GM19467 (cell line): ENCODE measurements at regions not wholly inside any gene's neighbourhood (a gene's known extent, or its start where the extent isn't known, plus 50 kb on each side); places are given as distances from the start of the nearest gene placed in this dataset.

Experiments used
- ATAC-seq: cut with Tn5 transposase; IDR thresholded peaks from one replicate; pipeline ENCODE4 v1.9.1; 2021; ENCODE audit warnings: mild to moderate bottlenecking, moderate library complexity; ENCODE audit not compliant: unreplicated experiment

DNA sequence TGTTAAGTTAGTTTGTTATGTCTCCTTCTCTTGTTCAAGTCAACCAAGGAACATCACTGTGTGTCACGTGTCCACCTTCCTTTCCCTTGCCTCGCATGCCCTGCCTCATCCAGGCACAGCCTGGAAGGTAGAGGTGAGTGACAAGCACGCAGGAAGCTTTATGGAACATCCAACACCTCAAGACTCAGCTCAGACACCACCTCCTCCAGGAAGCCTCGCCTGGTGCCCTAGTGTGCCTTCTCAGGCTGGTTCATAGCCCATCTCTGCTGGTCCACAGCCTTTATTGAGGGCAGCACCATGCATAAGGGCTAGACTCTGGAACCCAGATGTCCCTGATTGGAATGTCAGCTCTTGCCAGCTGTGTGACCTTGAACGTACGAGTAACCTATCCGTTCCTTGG is 224.3 kb downstream of the ANKRD60 start:
- no peak for ATAC-seq

DNA sequence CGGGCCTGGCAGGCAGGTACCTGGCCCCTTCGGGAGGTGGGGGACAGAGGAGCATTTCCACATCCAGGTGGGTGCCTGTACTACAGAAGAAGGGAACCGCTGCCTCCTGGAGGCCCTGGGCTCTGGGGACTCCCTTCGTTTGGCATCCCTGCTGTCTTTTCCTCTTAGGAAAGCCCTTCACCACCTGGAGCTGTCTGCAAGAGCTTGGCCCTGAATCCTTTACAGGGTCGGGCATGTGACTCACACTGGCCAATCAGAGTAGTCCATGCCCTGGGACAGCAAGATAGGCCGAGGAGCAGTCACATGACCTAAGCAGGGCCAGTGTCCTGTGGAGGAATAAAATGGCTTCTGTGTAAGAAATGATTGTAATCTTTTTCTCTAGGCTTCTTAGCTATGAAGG is 224.9 kb downstream of the ANKRD60 start:
- ATAC-seq = no peak

DNA sequence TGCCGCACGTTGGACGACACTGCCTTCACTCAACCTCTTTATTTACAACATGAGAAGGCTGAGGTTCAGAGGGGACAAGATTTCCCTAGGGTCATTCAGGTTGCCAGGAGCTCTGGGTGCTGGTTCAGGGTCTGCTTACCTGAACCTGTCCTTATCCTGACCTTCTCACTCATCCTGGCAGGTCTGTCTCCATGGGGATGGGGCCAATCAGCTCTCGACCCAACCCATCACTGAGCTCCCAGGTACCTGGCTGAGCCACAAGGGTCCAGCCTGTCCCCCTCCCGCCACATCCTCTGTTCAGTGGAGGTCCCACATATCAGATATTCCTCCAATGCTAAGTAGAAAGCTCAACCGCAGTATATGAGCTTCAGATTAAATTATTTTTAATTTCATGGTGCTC is 225.6 kb downstream of the ANKRD60 start:
- no peak for ATAC-seq

DNA sequence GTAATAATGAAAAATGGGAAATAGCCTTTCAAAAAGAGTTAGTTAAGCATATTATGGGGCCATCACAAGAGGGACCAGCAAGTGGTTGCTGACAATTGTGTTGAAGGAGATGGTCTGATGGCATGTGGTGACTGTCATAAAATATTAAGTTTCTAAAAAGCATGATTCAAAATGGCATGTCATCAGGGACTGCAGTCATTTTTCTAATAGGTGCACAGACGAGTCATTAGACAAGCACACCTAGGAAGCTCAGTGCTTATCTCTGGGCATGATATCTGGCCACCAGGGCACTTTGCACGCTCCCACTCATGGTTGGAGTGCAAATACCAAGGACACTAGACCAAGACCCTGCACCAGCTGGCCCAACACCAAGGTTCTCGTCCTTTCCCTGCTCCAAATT is 226.5 kb downstream of the ANKRD60 start:
- no peak for ATAC-seq

DNA sequence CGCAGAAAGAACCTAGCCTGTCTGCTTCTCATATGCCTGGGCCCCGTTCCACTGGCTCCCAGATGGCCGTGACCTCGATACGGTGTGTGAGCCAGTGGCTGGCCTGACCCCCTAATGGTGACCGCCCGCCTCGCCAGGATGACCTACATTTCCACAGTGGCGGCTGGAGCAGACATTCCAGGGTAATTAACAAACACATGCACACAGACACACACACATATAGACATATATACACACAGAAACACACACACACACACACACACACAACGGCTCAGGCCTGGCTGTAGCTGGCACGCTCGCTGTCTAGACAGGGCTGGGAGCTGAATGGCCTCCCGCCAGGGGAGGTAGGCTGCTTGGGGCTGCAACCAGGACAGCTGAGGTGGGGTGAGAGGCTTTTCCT is 227.1 kb downstream of the ANKRD60 start:
- no peak for ATAC-seq

DNA sequence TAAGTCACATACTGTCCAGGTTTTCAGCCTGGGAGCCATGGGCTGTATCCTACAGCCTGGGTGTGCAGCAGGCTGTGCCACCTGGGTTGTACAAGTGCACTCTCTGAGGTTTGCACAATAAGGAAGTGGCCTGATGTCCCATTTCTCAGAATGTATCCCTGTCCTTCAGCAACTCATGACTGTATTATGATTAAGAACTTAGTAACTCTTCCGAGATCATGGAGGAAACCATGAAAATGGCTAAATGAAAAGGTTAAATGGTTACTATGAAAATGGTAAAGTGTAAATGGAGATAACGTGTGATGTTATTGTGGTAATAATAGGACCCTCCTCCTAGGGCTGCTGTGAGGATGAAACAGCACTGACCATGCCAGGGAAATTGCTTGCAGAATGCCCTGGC is 227.6 kb downstream of the ANKRD60 start:
- ATAC-seq = no peak

DNA sequence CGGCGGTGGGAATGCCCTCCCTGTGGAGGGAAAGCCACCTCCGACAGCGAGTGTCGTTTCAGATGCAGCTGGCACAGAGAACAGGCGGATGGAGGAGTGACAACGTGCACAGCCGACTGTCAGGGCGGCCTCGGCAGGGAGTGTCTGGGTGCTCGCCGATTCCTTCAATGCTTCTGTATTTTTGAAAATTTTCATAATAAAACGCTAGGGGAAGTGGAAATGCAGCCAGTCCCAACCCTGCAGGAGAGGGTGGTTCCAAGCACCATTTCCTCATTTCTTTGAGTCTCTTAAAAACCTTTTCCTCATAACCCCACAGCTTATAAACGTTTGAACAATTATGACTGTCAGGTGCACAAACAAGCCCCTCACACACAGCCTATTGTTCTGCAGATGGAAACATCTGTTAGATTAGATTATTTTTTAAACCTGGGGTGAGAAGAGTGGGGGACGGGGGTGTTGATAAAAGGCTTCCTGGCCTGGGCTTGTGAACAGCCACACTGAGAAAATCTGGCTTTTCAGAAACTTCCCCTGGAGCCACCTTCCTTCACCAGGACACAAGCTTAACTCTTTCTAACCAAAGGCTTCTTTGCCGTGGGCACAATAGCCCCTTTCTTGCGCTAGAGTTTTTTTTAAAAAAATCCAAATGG is 228.9 kb downstream of the ANKRD60 start:
- ATAC-seq = no peak

DNA sequence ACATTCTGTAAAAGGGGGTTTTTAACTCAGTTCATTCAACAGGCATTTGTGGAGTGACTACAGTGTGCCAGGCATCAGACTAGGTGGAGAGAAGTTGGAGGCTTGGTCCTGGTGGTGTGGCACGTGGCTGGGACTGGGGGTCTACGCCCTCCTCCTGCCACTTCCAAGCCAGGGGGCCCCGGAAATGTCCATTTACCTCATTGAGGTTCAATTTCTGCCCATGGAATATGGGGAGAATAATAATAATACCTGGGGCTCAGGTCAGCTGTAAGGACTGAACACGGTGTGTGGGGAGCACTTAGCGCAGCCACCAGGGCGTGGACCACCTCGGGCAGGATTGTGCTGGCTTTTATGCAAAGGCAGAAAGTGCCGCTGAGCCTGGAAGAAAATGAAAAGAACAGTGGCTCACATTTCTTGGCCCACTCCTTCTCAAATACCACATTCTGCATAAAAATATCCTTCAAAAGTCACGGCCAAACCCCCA is 229.4 kb downstream of the ANKRD60 start:
- no peak for ATAC-seq

DNA sequence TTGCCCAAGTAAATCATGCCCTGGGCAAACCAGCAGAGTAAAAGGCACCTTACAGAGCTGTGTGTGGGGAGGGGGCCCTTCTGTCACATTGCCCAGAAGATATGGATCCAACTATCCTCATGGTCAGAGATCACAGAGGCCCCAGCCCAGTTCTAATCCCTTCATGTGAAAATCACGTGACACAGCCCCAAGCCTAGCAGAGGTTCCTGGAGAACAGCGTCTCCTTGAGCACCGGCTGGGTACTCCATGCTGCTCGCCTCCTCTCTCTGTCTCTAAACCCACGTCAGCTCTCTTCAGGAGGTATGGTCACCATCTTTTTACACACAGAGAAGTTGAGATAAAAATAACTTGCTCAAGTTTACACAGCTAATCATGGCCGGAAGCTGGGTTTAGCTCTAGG is 230.2 kb downstream of the ANKRD60 start:
- no peak for ATAC-seq

DNA sequence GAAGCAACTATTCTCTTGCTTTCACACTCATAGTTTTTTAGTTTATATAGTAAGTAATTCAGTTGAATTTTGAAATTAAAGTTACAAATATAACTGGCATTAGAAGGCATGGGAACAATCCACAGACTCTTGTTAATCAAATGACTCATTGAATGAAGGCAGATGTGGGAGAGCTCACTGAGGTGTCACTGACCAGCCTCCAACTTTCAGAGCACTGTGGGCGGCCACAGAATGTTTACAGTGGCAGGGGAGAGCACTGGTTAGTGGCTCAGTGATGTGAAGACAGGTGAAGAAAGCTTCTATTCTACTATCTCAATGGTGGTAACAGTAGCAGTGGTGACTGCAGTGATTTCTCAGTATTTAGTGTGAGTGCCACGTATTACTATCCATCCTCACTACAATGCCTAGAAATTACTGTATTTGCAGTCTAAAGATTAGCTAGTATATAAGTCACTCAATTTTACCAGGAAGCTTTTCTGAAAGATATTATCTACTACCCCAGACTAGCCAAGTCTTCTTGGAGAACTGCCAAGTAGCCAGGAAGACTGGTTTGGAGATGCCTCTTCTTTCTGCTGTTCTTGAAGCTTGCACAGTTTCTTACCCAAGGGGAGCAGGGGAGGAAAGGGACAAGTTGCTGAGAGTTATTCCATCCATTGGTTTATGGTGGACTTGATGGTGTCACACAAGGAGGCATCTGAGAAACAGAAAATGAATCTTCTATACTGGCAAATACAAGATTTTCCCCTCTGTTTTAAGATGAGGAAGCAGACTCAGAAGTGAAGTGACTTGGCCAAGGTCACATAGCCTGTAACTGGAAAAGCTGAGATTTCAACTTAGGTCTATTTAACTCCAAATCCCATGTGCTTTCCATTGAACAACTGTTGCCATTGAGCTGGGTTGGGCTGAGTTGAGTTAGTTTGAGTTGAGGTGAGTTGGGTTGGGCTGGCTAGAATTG is 231.2 kb downstream of the ANKRD60 start:
- no peak for ATAC-seq

DNA sequence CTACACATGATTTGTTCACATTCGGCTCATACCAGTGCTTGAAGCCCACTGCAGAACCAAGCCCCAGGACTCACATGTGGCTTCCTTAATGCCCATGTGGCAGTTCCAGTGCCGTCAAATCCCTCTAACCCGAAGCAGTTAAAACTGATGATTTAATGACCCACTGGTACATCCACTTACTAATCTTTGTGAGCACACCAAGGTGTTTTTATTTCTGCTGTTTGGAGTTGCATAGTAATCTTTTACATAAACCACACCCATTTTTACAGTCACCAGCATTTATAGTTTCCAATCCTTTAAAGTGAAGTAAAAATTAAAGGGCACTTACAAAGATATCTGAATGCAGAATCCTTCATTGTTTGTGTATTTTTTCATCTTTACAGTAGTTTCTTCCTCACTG is 232.0 kb downstream of the ANKRD60 start:
- ATAC-seq = no peak

DNA sequence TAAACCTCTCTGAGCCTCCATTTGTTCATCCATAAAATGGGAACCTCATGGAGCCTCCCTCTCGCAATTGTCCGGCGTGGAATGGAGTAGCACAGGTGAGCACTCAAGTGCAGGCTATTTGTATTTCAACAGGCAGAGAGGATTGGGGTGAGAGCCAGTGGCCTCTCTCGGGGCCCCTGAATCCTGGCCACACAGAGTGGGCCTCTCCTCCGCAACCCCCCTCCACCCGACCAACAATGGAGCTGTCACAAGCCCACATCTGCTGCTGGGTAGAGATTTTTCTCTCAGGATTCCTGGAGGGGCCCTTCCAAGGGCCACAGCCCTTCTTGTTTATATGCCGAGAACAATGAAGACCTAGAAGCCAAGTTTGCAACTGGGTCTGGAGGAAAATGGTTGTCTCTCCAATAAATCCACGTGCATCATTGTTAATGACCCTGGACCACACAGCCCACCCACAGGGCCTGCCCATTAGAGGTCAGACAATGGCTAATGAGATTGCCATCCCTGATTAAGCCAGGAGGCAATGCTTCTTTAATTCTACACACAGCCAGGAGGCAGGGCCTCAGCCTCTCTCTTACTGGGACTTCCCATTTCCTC is 233.0 kb downstream of the ANKRD60 start:
- no peak for ATAC-seq

DNA sequence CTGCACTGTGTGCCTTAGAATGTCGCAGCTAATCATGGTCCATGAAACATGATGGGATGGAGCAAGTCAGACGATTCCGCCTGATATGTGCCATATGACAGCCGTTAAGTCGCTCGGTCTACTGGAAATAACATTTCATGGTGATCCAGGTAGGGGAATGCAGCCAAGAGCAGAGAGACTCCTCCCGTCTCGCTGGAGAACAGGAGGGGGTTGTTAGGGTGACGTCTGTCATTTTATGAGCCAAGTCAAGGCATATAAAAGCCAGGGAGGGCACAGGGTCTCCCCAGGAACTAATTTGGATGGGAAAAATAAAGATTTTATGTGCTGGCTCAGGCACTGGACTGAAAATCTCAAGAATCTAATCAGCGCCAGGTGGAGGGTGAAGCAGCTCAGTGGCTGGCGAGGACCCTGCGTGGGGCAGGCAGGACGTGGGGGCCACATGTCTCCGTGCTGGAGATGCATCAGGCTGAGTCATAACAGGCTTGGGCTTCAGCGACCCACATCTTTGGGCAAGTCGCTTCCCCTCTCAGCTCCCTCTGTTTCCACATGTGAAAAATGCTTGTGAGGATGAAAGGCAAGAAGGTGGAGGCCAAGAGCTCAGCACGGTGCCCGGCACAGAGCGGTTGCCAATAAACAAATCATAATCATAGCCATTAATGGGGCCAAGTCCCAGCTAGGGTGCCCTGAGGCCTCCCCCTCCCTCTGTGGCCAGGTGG is 234.6 kb downstream of the ANKRD60 start:
- ATAC-seq = no peak

DNA sequence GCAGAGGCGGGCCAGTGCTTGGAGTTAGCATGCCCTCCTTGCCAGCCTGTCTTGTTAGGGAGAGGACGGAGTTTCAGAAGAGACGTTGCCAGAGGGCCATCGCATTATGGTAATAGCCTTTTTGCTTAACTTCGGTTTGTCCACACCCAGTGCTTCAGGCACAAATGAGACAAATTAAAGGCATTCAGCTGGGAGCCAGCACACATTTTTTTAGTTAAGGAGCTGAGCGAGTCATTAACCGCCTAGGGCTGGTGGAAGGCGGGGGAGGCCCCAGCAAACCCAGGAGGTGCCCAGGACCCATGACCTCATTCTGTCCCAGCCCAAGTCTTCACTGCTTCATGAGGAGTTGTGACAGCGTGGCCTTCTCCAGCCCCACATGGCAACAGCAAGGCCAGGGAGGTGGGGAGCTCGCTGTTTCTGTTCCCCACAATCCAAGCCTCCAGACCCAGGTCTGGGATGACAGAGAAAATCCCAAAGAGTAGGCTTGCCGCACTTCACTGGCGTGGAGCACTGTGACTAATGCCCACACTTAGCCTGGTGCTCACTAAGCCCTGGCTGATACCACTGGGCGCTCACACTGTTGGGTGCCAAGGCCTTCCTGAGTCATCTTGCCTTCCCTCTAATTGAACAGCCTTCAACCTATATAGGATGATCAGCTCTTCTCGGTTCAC is 237.1 kb downstream of the ANKRD60 start:
- no peak for ATAC-seq

DNA sequence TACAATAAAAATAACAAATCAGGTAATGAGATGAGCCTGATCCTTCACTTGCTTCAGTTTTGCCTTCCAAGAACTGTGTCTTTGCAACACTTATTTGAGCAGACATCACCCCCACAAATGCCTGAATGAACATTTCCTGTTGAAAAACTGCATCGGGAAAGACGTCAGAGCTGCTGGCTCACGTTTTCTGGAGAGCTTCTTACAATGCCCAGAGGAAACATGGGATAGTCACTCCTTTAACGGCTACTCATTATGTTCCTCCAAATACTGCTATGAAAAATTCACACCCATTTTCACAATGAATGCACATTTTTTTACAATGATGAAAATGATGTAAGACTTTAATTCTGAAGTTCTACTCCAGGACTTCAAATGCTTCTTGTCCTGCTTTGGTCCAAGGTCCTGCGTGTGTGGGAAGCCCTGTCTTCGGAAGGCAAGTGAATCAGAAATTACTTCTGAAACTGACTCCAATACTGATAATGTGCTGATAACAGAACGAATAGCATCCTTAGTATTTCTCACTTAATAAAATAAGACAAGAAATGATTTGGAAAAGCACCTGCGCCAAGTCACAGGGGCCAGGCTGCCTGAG is 238.0 kb downstream of the ANKRD60 start:
- ATAC-seq = no peak

DNA sequence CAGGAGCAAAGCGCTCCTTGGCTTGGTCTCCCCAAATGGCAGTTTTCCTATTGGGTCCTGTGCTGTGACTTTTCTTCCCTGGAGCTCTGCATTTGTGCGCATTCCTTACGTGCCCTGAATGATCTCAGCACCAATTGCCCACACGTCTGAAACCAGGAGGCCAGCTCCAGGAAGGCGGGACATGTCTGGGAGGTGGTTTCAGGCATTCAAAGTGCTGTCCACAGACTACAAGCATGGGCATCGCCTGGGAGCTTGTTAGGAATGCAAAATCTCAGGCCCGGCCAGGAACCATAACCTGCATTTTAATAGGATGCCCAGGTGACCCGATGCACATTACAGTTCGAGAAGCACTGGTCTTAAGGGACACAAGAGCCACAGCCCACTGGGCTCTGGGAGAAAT is 239.6 kb downstream of the ANKRD60 start:
- no peak for ATAC-seq

DNA sequence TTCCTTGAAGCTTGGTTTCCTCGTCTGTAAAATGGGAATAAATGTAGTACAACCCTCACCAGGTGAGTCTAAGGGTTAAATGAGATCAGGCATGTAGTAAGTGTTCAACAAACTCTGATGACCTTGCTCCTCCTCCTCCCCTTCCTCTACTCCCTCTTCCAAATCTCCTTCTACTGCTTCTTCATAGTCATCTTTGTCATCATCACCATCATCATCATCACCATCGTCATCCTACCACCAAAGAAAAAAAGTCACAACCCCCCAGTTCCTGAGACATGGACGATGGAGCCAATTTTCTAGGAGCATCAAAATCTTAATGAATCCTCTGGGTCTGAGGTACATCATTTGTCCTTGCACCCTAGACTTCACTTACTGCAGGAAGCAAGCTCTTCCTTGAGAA is 240.0 kb downstream of the ANKRD60 start:
- no peak for ATAC-seq

DNA sequence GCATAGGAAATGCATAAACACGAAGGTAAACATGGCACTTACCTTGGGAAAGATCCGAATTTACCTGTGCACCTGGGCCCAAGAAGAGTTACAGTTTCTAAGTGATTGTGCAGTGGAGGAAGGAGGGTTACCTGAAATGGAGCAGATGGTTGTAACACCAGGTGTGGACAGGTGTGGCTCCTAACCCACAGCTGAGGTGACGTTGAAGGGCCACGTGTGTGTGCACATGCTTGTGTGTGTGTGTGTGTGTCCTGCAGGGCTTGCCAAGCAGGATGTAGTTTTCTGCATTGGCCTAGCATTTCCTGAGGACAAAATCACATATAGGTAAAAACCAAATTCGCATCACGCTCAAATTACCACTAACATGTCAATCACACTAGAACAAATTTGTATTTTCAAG is 240.8 kb downstream of the ANKRD60 start:
- ATAC-seq = no peak

DNA sequence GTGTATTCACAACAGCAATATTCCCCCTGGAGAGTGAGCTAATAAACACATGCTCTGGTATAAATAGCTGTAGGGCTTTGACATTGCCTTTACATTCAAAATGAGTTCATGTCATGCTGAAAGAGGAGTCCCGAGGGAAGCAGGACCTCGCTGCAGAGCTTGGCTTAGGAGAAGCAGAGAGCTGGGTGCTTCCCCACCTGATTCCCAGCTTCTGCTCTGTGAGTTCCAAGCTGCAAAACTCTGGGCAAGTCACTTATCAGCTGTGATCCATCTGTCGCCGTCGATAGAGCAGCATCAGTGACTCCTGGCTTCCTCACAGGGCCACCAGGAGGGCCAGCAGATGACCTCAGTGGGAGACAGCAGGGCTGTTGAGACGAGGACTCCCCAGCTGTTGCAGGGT is 241.8 kb downstream of the ANKRD60 start:
- no peak for ATAC-seq

DNA sequence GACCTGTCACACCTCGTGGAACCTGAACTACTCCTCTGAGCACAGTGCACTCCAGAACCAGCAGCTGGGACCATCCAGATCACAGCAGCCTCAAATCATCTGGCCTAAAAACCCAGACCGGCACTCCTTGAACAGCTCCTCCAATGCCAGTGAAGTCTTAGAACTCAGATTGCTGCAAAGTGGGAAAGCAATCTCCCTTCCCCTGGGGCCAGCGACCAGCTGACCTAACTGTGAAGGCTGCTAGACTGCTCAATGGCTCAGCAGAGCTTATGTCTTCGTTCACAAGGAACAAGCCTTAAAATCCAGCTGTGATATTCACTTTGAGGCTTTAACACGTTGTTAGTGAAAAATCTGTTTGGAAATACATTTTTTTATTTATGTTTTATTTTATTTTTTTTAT is 243.2 kb downstream of the ANKRD60 start:
- ATAC-seq = no peak
